ENCODE measurements at regions not wholly inside any gene's neighbourhood (a gene's known extent, or its start where the extent isn't known, plus 50 kb on each side); places are given as distances from the start of the nearest gene placed in this dataset.

GRCh38 chr21:20353351-20353750 is 644.9 kb upstream of the NCAM2 start:
- in situ Hi-C loops (cut with MboI), result no loop called here
- BruUV-seq (replicated peaks), result no TSS peak
- H3K4me3 ChIP-seq, result no peak overlapping the region
- no peaks in the 10 kb centered on the region for H3K36me3 ChIP-seq (ENCODE audit: control insufficient read depth, insufficient read depth, low read length)
- no peaks in the 10 kb centered on the region for H3K4me1 ChIP-seq (replicated peaks in 1 of 2; ENCODE audit: control insufficient read depth in 2 of 2, insufficient read depth in 2 of 2, low read length in 2 of 2)
- peak overlapping the region; percentile 61; the same call in 1 of the 2 replicates for H2AFZ ChIP-seq (ENCODE audit: low read depth, low read length)
- H3K9me3 ChIP-seq (replicated peaks; ENCODE audit: control insufficient read depth, insufficient read depth, low read depth, low read length), result no peaks in the 10 kb centered on the region
- ATAC-seq (no peak), DNase-seq (ENCODE audit: extremely low read depth in 1 of 4, low spot score in 3 of 4) (no peak), FAIRE-seq (no peak)
- no peaks in the 10 kb centered on the region for H3K27me3 ChIP-seq (ENCODE audit: control insufficient read depth in 2 of 2, insufficient read depth in 2 of 2, low read length in 2 of 2)
- no peak for TF ChIP-seq ZKSCAN8 (CRISPR knock-in tag; IDR thresholded peaks at IDR 0.05)
- TF ChIP-seq FOXA3 (CRISPR knock-in tag; conservative IDR thresholded peaks at IDR 0.05 in 1 of 2, IDR thresholded peaks at IDR 0.05 in 1 of 2), result 0 out of 4 replicates have a peak, but pooled peaks of 1 of the 2 experiments have one; percentile 14
- TF ChIP-seq MEIS2 (IDR thresholded peaks at IDR 0.05; ENCODE audit: partially characterized antibody), result peak; percentile 76
- TF ChIP-seq PBX2 (CRISPR knock-in tag; IDR thresholded peaks at IDR 0.05; ENCODE audit: low read depth), result no peak
- peak; percentile 23; the same call in 1 of the 2 replicates for TF ChIP-seq PBX2 (tag; conservative IDR thresholded peaks at IDR 0.05; ENCODE audit: low read depth)
- TF ChIP-seq HMBOX1 (IDR thresholded peaks at IDR 0.05), result no peak
- WGBS (ENCODE audit: insufficient coverage, low coverage, missing lambda C conversion rate), result 12% methylated on average over 2 of the region's 2 CpGs
- H3K79me2 ChIP-seq (ENCODE audit: control insufficient read depth, insufficient read depth, low read length), result no peaks in the 10 kb centered on the region
- ChIA-PET CTCF (ENCODE audit: low intra/inter-chr PET ratio) (no interaction called here), POLR2A (no interaction called here)
- H3K27ac ChIP-seq (ENCODE audit: extremely low read depth, low read depth, low read length), result no peak overlapping the region
- H3K4me2 ChIP-seq (ENCODE audit: insufficient read depth, low read length), result no peak overlapping the region
- no peaks in the 10 kb centered on the region for H3K9me1 ChIP-seq (ENCODE audit: control insufficient read depth, insufficient read depth, low read length)
- no peak overlapping the region for H3K9ac ChIP-seq (ENCODE audit: insufficient read depth in 1 of 2, low read depth in 2 of 2, low read length in 2 of 2)
- no peaks in the 10 kb centered on the region for H4K20me1 ChIP-seq (replicated peaks; ENCODE audit: control insufficient read depth, insufficient read depth, low read length)
- intact Hi-C loops (cut with micrococcal nuclease), result no loop called here

All from K562 (cell line).